Esophagus muscularis mucosa (tissue), 4 donors: ENCODE measurements at regions not wholly inside any gene's neighbourhood (a gene's known extent, or its start where the extent isn't known, plus 50 kb on each side); places are given as distances from the start of the nearest gene placed in this dataset.

Experiments
- DNase-seq: peaks from one replicate; pipeline ENCODE4 v3.0.0-alpha.2; 2017; ENCODE audit errors: extremely low spot score
- H3K27ac ChIP-seq, 4 donors: fragments of 200-600 bp; sonication (generic); replicated peaks in 1 of 4; 1 replicate in 3 of 4; 2 replicates in 1 of 4; pipeline ENCODE4 v1.5.1; 2016 to 2019; ENCODE audit warnings: mild to moderate bottlenecking in 1 of 4
- H3K27me3 ChIP-seq, 4 donors: fragments of 200-600 bp; sonication (generic); one replicate each; pipeline versions ENCODE4 v1.5.1 to v1.6.0; 2016 to 2019
- H3K36me3 ChIP-seq, 4 donors: fragments of 200-600 bp; sonication (generic); one replicate each; pipeline ENCODE4 v1.5.1; 2016 to 2019
- H3K4me1 ChIP-seq, 4 donors: fragments of 200-600 bp; sonication (generic); one replicate each; pipeline ENCODE4 v1.5.1; 2016 to 2019
- H3K4me3 ChIP-seq, 4 donors: fragments of 200-600 bp; sonication (generic); 1 replicate in 2 of 4; 2 replicates in 2 of 4; pipeline ENCODE4 v1.5.1; 2016 to 2019; ENCODE audit warnings: mild to moderate bottlenecking in 4 of 4, moderate library complexity in 1 of 4
- H3K9me3 ChIP-seq, 4 donors: fragments of 200-600 bp; sonication (generic); 1 replicate in 3 of 4; 2 replicates in 1 of 4; pipeline ENCODE4 v1.5.1; 2016 to 2019
- EP300 ChIP-seq: sonication (generic); formaldehyde crosslinking; IDR thresholded peaks from one replicate; pipeline ENCODE4 v1.6.1; 2017; ENCODE audit warnings: antibody characterized with exemption
- POLR2A ChIP-seq: fragments of 450-650 bp; IDR thresholded peaks from one replicate; pipeline ENCODE4 v1.6.1; 2017; ENCODE audit warnings: antibody characterized with exemption, moderate library complexity, mild to moderate bottlenecking, low read depth
- POLR2AphosphoS5 ChIP-seq, 2 donors: sonication (generic); formaldehyde crosslinking; IDR thresholded peaks; one replicate each; pipeline ENCODE4 v1.6.1; 2017; ENCODE audit warnings: antibody characterized with exemption in 2 of 2
- WGBS: methylation state at CpG from one replicate; pipeline ENCODE4 v1.1.5; 2018; 5-methylcytosine and 5-hydroxymethylcytosine counted together
- intact Hi-C: fragments of 100-400 bp; cut with DNase I; formaldehyde crosslinking; loops from one replicate; pipeline ENCODE4 v1.15.1; 2023
- TF ChIP-seq, protein P1 (sequence below), 3 experiments: fragments of 200-600 bp in 2 of 3; fragments of 450-650 bp in 1 of 3; sonication (generic) in 2 of 3; IDR thresholded peaks; one replicate each; pipeline ENCODE4 v1.5.1; 2017 to 2019; ENCODE audit warnings: antibody characterized with exemption in 3 of 3, mild to moderate bottlenecking in 2 of 3, moderate library complexity in 1 of 3

DNA sequence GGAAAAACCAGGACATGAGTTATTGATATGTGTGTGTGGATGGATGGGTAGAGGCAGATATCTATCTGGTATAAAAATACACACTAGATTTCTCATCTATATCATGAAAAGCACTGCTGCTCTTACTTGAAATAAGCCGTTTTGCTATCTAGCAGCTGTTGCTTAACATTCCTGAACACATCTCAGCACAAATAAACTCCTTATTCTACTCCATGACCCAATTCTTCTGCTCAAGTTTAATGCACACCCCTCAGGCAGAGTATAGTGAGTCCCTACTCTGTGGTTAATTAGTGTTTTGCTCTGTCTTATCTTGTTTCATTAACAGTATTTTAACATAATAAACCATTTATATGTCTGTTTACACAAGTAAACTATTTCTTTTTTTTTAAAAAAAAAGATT is 134.2 kb downstream of the CBLN2 start:
- Histone ChIP-seq H3K27me3 (no peaks in the 10 kb centered on the region), H3K27ac (no peak overlapping the region), H3K4me3 (no peak overlapping the region), H3K4me1 (no peaks in the 10 kb centered on the region), H3K36me3 (no peaks in the 10 kb centered on the region), H3K9me3 (peaks cover 0 to 5% (median 0%) of the 10 kb centered on the region in 4 donors)
- 12% methylated on average over 1 of the region's 1 CpG for WGBS
- DNase-seq: no peak
- intact Hi-C loops: no loop called here
- TF ChIP-seq, protein P1, sequence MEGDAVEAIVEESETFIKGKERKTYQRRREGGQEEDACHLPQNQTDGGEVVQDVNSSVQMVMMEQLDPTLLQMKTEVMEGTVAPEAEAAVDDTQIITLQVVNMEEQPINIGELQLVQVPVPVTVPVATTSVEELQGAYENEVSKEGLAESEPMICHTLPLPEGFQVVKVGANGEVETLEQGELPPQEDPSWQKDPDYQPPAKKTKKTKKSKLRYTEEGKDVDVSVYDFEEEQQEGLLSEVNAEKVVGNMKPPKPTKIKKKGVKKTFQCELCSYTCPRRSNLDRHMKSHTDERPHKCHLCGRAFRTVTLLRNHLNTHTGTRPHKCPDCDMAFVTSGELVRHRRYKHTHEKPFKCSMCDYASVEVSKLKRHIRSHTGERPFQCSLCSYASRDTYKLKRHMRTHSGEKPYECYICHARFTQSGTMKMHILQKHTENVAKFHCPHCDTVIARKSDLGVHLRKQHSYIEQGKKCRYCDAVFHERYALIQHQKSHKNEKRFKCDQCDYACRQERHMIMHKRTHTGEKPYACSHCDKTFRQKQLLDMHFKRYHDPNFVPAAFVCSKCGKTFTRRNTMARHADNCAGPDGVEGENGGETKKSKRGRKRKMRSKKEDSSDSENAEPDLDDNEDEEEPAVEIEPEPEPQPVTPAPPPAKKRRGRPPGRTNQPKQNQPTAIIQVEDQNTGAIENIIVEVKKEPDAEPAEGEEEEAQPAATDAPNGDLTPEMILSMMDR (IDR thresholded peaks at IDR 0.05): no peak
- TF ChIP-seq POLR2AphosphoS5 (IDR thresholded peaks at IDR 0.05) (no peak), EP300 (no peak), POLR2A (no peak)

DNA sequence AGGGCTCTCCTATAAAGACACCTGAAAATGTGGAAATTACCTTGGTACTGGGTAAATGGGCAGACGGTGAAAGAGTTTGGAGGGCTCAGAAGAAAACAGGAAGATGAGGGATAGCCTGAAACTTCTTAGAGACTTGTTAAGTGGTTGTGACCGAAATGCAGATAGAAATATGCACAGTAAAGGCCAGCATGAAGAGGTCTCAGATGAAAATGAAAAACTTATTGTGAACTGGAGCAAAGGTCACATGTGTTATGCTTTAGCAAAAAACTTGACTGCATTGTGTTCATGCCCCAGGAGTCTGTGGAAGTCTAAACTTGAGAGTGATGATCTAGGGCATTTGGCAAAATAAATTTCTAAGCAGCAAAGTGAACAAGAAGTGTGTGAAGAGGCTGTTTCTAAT is 137.1 kb downstream of the CBLN2 start:
- intact Hi-C loops: no loop called here
- no peak for DNase-seq
- no peaks in the 10 kb centered on the region for H3K36me3 ChIP-seq
- no peaks in the 10 kb centered on the region for H3K4me1 ChIP-seq
- TF ChIP-seq POLR2AphosphoS5 (IDR thresholded peaks at IDR 0.05) (no peak), EP300 (no peak), POLR2A (no peak)
- TF ChIP-seq, protein P1 (IDR thresholded peaks at IDR 0.05): no peak
- 90% methylated on average over 2 of the region's 2 CpGs for WGBS
- H3K27me3 ChIP-seq: no peaks in the 10 kb centered on the region
- H3K4me3 ChIP-seq: no peak overlapping the region
- no peak overlapping the region for H3K27ac ChIP-seq
- H3K9me3 ChIP-seq: peaks cover 0 to 9% (median 5%) of the 10 kb centered on the region in 4 donors

DNA sequence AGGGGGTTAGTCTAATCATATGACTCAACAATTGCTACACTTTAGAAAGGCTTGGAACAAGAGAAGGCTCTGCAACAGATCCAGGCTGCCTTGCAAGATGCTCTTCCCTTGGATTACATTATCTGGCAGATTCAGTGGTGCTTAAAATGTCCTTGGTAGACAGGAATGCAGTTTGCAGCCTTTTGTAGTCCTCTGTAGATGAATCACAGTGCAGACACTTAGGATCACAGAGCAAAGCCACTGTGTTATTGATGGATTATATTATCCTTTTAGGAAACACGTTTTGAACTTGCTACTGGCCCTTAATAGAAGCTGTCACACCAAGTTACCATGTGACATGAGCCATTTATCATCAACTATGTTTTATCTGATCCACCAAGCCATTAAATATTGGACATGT is 152.2 kb downstream of the CBLN2 start:
- intact Hi-C loops: no loop called here
- Histone ChIP-seq H3K4me3 (no peak overlapping the region), H3K4me1 (no peaks in the 10 kb centered on the region), H3K36me3 (no peaks in the 10 kb centered on the region), H3K9me3 (no peaks in the 10 kb centered on the region), H3K27ac (no peak overlapping the region), H3K27me3 (no peaks in the 10 kb centered on the region)
- DNase-seq: no peak
- TF ChIP-seq, protein P1 (IDR thresholded peaks at IDR 0.05): no peak
- TF ChIP-seq EP300 (no peak), POLR2A (no peak), POLR2AphosphoS5 (IDR thresholded peaks at IDR 0.05) (no peak)
- 28% methylated on average over 1 of the region's 1 CpG for WGBS

DNA sequence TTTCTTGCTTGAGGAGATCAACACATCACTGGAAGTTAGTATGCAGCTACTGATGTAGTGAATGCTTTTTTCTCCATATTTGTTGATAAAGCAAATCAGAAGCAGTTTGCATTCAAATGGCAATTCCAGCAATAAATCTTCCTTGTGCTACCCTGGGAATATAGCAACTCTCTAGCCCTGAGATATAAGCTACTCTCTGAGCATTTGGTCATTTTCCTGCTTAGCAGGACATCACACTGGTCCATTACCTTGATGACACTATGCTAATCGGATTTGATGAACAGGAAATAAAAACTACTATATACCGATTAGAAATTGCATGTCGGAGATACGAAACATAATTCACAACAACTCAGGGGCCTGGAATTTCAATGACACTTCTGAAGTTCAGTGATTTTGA is 152.7 kb downstream of the CBLN2 start:
- TF ChIP-seq EP300 (no peak), POLR2AphosphoS5 (IDR thresholded peaks at IDR 0.05) (no peak), POLR2A (no peak)
- TF ChIP-seq, protein P1 (IDR thresholded peaks at IDR 0.05): no peak
- Histone ChIP-seq H3K9me3 (no peaks in the 10 kb centered on the region), H3K4me1 (no peaks in the 10 kb centered on the region), H3K27me3 (no peaks in the 10 kb centered on the region), H3K4me3 (no peak overlapping the region), H3K36me3 (no peaks in the 10 kb centered on the region), H3K27ac (no peak overlapping the region)
- no peak for DNase-seq
- whole genome bisulfite sequencing: 96% methylated on average over 4 of the region's 4 CpGs
- intact Hi-C loops: no loop called here

DNA sequence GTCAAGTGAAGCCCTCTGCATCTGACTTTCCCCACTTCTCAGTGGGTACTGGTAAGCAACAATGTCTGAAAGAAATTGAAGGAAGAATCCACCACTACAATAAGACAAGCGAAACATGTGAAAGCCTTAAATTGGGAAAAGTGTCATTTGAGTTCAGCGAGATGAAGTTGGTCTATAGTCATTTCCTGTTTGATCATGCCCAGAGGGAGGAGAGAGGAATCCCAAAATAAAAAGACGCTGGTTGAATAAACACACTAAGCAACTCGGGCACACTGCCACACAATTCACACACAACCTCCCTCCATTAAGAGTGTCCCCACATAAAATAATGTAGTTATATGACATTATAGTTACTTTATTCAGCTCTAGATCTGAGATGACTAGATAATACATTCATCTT is 166.1 kb downstream of the CBLN2 start:
- no peak for TF ChIP-seq EP300
- TF ChIP-seq POLR2AphosphoS5 (IDR thresholded peaks at IDR 0.05): no peak
- TF ChIP-seq POLR2A: no peak
- TF ChIP-seq, protein P1 (IDR thresholded peaks at IDR 0.05): no peak
- no peak for DNase-seq
- H3K9me3 ChIP-seq: no peaks in the 10 kb centered on the region
- WGBS: 72% methylated on average over 4 of the region's 4 CpGs
- H3K36me3 ChIP-seq: no peaks in the 10 kb centered on the region
- H3K4me3 ChIP-seq: no peak overlapping the region
- intact Hi-C loops: no loop called here
- no peak overlapping the region for H3K27ac ChIP-seq
- H3K27me3 ChIP-seq: no peaks in the 10 kb centered on the region
- no peaks in the 10 kb centered on the region for H3K4me1 ChIP-seq
